ENCODE measurements at regions not wholly inside any gene's neighbourhood (a gene's known extent, or its start where the extent isn't known, plus 50 kb on each side); places are given as distances from the start of the nearest gene placed in this dataset.
A peak's percentile ranks its signal among the peaks of the same experiment; 100 is the strongest.

- DNase-seq: no peak
Measured at GRCh38 chr2:42888321-42889245, 96.2 kb upstream of the HAAO start.

GRCh38 chr2:42886921-42887320 lies 94.5 kb upstream of the HAAO start:
- no peak for DNase-seq

- DNase-seq: no peak
Measured at GRCh38 chr2:42882756-42883155, 90.4 kb upstream of the HAAO start.

- no peak for DNase-seq
Measured at GRCh38 chr2:42881732-42882131, 89.3 kb upstream of the HAAO start.

- no peak for DNase-seq
Measured at GRCh38 chr2:42880738-42881690, 88.6 kb upstream of the HAAO start.

GRCh38 chr2:42879913-42880737 lies 87.7 kb upstream of the HAAO start:
- peak; percentile 48 for DNase-seq

GRCh38 chr2:42879121-42879705 lies 86.8 kb upstream of the HAAO start:
- no peak for DNase-seq

- no peak for DNase-seq
Measured at GRCh38 chr2:42878581-42878980, 86.2 kb upstream of the HAAO start.

GRCh38 chr2:42877936-42878335 lies 85.6 kb upstream of the HAAO start:
- no peak for DNase-seq

- no peak for DNase-seq
Measured at GRCh38 chr2:42877511-42877910, 85.1 kb upstream of the HAAO start.

GRCh38 chr2:42876326-42876751 lies 84.0 kb upstream of the HAAO start:
- DNase-seq: peak; percentile 64

- DNase-seq: no peak
Measured at GRCh38 chr2:42875880-42876279, 83.5 kb upstream of the HAAO start.

- DNase-seq: peak; percentile 82
Measured at GRCh38 chr2:42874949-42875801, 82.8 kb upstream of the HAAO start.

- no peak for DNase-seq
Measured at GRCh38 chr2:42872721-42873120, 80.3 kb upstream of the HAAO start.

GRCh38 chr2:42871372-42871771 lies 79.0 kb upstream of the HAAO start:
- no peak for DNase-seq

GRCh38 chr2:42868874-42869273 lies 76.5 kb upstream of the HAAO start:
- DNase-seq: no peak

GRCh38 chr2:42868096-42868495 lies 75.7 kb upstream of the HAAO start:
- DNase-seq: no peak

- no peak for DNase-seq
Measured at GRCh38 chr2:42867093-42868065, 75.0 kb upstream of the HAAO start.

GRCh38 chr2:42865884-42866881 lies 73.8 kb upstream of the HAAO start:
- DNase-seq: peak; percentile 56

All from femur (tissue), 1 donor.